Common myeloid progenitor, CD34-positive (primary cell): ENCODE measurements at regions not wholly inside any gene's neighbourhood (a gene's known extent, or its start where the extent isn't known, plus 50 kb on each side); places are given as distances from the start of the nearest gene placed in this dataset.

Experiments used
- CTCF ChIA-PET: fragments of 350-600 bp; sonication (Branson Sonifier 250); formaldehyde crosslinking; loops from one replicate; lab custom pipeline; 2021; ENCODE audit warnings: antibody characterized with exemption; lab: Charles Lee
- POLR2A ChIA-PET: fragments of 350-600 bp; sonication (Branson Sonifier 250); formaldehyde crosslinking; loops from one replicate; lab custom pipeline; 2021; ENCODE audit warnings: antibody characterized with exemption; lab: Charles Lee
- DNase-seq, 3 donors: peaks; one replicate each; pipeline versions ENCODE4 v3.0.0 to v3.0.0-alpha.2; 2013
- H3K27ac ChIP-seq, 2 experiments: 1 replicate in 1 of 2; 2 replicates in 1 of 2; pipeline ENCODE4 v1.7.0; 2013; ENCODE audit warnings: inconsistent platforms in 2 of 2, low read length in 2 of 2, mild to moderate bottlenecking in 2 of 2, low read depth in 1 of 2, moderate library complexity in 1 of 2; ENCODE audit not compliant: severe bottlenecking in 2 of 2, insufficient read depth in 1 of 2, poor library complexity in 1 of 2
- H3K27me3 ChIP-seq, 5 experiments: replicated peaks in 2 of 5; 1 replicate in 3 of 5; 2 replicates in 2 of 5; pipeline versions ENCODE4 v1.6.1 to v1.7.0; 2013; ENCODE audit warnings: low read length in 4 of 5, mild to moderate bottlenecking in 2 of 5, moderate library complexity in 2 of 5, inconsistent platforms in 1 of 5; ENCODE audit not compliant: insufficient read depth in 5 of 5, control insufficient read depth in 4 of 5
- H3K36me3 ChIP-seq, 4 experiments: 1 replicate in 2 of 4; 2 replicates in 2 of 4; pipeline versions ENCODE4 v1.6.1 to v1.7.0; 2013; ENCODE audit warnings: low read length in 3 of 4, control low read depth in 1 of 4, mild to moderate bottlenecking in 1 of 4; ENCODE audit not compliant: control insufficient read depth in 4 of 4, insufficient read depth in 4 of 4
- H3K4me1 ChIP-seq, 4 experiments: 1 replicate in 3 of 4; 2 replicates in 1 of 4; pipeline versions ENCODE4 v1.6.1 to v1.7.1; 2013; ENCODE audit warnings: low read length in 3 of 4, mild to moderate bottlenecking in 3 of 4, control low read depth in 1 of 4, inconsistent platforms in 1 of 4, moderate library complexity in 1 of 4; ENCODE audit not compliant: control insufficient read depth in 4 of 4, insufficient read depth in 4 of 4; ENCODE audit errors: control extremely low read depth in 1 of 4
- H3K4me3 ChIP-seq, 7 experiments: 1 replicate in 4 of 7; 2 replicates in 3 of 7; pipeline versions ENCODE4 v1.5.1 to v1.7.0; 2013; ENCODE audit warnings: mild to moderate bottlenecking in 7 of 7, low read length in 6 of 7, moderate library complexity in 6 of 7, inconsistent platforms in 2 of 7, low read depth in 2 of 7, control low read depth in 1 of 7; ENCODE audit not compliant: insufficient read depth in 4 of 7, control insufficient read depth in 1 of 7; ENCODE audit errors: extremely low read depth in 1 of 7
- H3K9me3 ChIP-seq, 5 experiments: 1 replicate in 4 of 5; 2 replicates in 1 of 5; pipeline versions ENCODE4 v1.6.1 to v1.7.1; 2013; ENCODE audit warnings: low read length in 4 of 5, mild to moderate bottlenecking in 2 of 5, inconsistent platforms in 1 of 5, low read depth in 1 of 5, moderate library complexity in 1 of 5; ENCODE audit not compliant: control insufficient read depth in 4 of 5, insufficient read depth in 2 of 5; ENCODE audit errors: control extremely low read depth in 1 of 5
- WGBS: methylation state at CpG from one replicate; pipeline ENCODE4 v1.1.5; 2013; ENCODE audit not compliant: insufficient coverage; 5-methylcytosine and 5-hydroxymethylcytosine counted together

- no peak for DNase-seq
- H3K27me3 ChIP-seq = no peaks in the 10 kb centered on the region
- H3K4me1 ChIP-seq = no peaks in the 10 kb centered on the region
- POLR2A ChIA-PET = no interaction called here
- H3K27ac ChIP-seq = no peak overlapping the region
- H3K9me3 ChIP-seq = no peaks in the 10 kb centered on the region
- no peaks in the 10 kb centered on the region for H3K36me3 ChIP-seq
- CTCF ChIA-PET = no interaction called here
- H3K4me3 ChIP-seq = no peak overlapping the region
Measured at GRCh38 chr6:120992257-120992656, 342.0 kb downstream of the TBC1D32 start.

- no peaks in the 10 kb centered on the region for H3K4me1 ChIP-seq
- 94% methylated on average over 3 of the region's 5 CpGs for WGBS
- POLR2A ChIA-PET = no interaction called here
- H3K9me3 ChIP-seq = no peaks in the 10 kb centered on the region
- no peak overlapping the region for H3K4me3 ChIP-seq
- CTCF ChIA-PET = no interaction called here
- DNase-seq = no peak
- no peaks in the 10 kb centered on the region for H3K27me3 ChIP-seq
- H3K27ac ChIP-seq = no peak overlapping the region
- H3K36me3 ChIP-seq = no peaks in the 10 kb centered on the region
Measured at GRCh38 chr6:120990866-120991265, 343.4 kb downstream of the TBC1D32 start.

GRCh38 chr6:120981835-120982234 lies 352.4 kb downstream of the TBC1D32 start:
- DNase-seq = no peak
- POLR2A ChIA-PET = no interaction called here
- H3K36me3 ChIP-seq = no peaks in the 10 kb centered on the region
- no peak overlapping the region for H3K27ac ChIP-seq
- CTCF ChIA-PET = no interaction called here
- H3K4me1 ChIP-seq = no peaks in the 10 kb centered on the region
- H3K9me3 ChIP-seq = no peaks in the 10 kb centered on the region
- H3K4me3 ChIP-seq = no peak overlapping the region
- H3K27me3 ChIP-seq = no peaks in the 10 kb centered on the region

- Histone ChIP-seq H3K27ac (no peak overlapping the region), H3K36me3 (no peaks in the 10 kb centered on the region), H3K9me3 (no peaks in the 10 kb centered on the region), H3K4me3 (no peak overlapping the region), H3K4me1 (no peaks in the 10 kb centered on the region), H3K27me3 (no peaks in the 10 kb centered on the region)
- ChIA-PET POLR2A (no interaction called here), CTCF (no interaction called here)
- no peak for DNase-seq
Measured at GRCh38 chr6:120966321-120966720, 368.0 kb downstream of the TBC1D32 start.

GRCh38 chr6:120965814-120966213 lies 368.5 kb downstream of the TBC1D32 start:
- 92% methylated on average over 2 of the region's 3 CpGs for WGBS
- CTCF ChIA-PET = no interaction called here
- H3K27me3 ChIP-seq = no peaks in the 10 kb centered on the region
- H3K27ac ChIP-seq = no peak overlapping the region
- H3K4me3 ChIP-seq = no peak overlapping the region
- POLR2A ChIA-PET = no interaction called here
- H3K36me3 ChIP-seq = no peaks in the 10 kb centered on the region
- no peaks in the 10 kb centered on the region for H3K9me3 ChIP-seq
- no peak for DNase-seq
- H3K4me1 ChIP-seq = no peaks in the 10 kb centered on the region

- H3K36me3 ChIP-seq = no peaks in the 10 kb centered on the region
- no peaks in the 10 kb centered on the region for H3K9me3 ChIP-seq
- POLR2A ChIA-PET = no interaction called here
- H3K27me3 ChIP-seq = no peaks in the 10 kb centered on the region
- no peak overlapping the region for H3K27ac ChIP-seq
- WGBS = 100% methylated on average over 1 of the region's 1 CpG
- H3K4me3 ChIP-seq = no peak overlapping the region
- no peaks in the 10 kb centered on the region for H3K4me1 ChIP-seq
- DNase-seq = no peak
- CTCF ChIA-PET = no interaction called here
Measured at GRCh38 chr6:120960761-120961160, 373.5 kb downstream of the TBC1D32 start.

- Histone ChIP-seq H3K4me1 (no peaks in the 10 kb centered on the region), H3K9me3 (no peaks in the 10 kb centered on the region), H3K27ac (no peak overlapping the region), H3K27me3 (no peaks in the 10 kb centered on the region), H3K4me3 (no peak overlapping the region), H3K36me3 (no peaks in the 10 kb centered on the region)
- WGBS = no CpG with 5 or more reads among the region's 1 CpG
- DNase-seq = no peak
- CTCF ChIA-PET = no interaction called here
- POLR2A ChIA-PET = no interaction called here
Measured at GRCh38 chr6:120954111-120954510, 380.2 kb downstream of the TBC1D32 start.

GRCh38 chr6:120951258-120951657 lies 383.0 kb downstream of the TBC1D32 start:
- Histone ChIP-seq H3K9me3 (no peaks in the 10 kb centered on the region), H3K4me3 (no peak overlapping the region), H3K36me3 (no peaks in the 10 kb centered on the region), H3K27me3 (no peaks in the 10 kb centered on the region), H3K27ac (no peak overlapping the region), H3K4me1 (no peaks in the 10 kb centered on the region)
- WGBS = 60% methylated on average over 2 of the region's 3 CpGs
- DNase-seq = no peak
- ChIA-PET CTCF (no interaction called here), POLR2A (no interaction called here)
